ENCODE measurements at regions not wholly inside any gene's neighbourhood (a gene's known extent, or its start where the extent isn't known, plus 50 kb on each side); places are given as distances from the start of the nearest gene placed in this dataset.
"Not testable (repeated sequence)": the region's sequence is repeated elsewhere in the genome, so short reads cannot be mapped to it uniquely, and the experiment has no call there.

- Histone ChIP-seq H3K27me3 (ENCODE audit: low read depth) (no peaks in the 10 kb centered on the region), H3K4me3 (no peak overlapping the region), H3K4me1 (no peaks in the 10 kb centered on the region), H3K9me3 (no peaks in the 10 kb centered on the region), H3K36me3 (replicated peaks) (no peaks in the 10 kb centered on the region)
- in situ Hi-C loops (cut with MboI; ENCODE audit: low sequenced_read_pairs) = no loop called here
- no peak for DNase-seq (ENCODE audit: low spot score in 2 of 2)
Measured at GRCh38 chr22:48425641-48426040, 1402.0 kb downstream of the BRD1 start.

- Histone ChIP-seq H3K4me1 (no peaks in the 10 kb centered on the region), H3K9me3 (no peaks in the 10 kb centered on the region), H3K36me3 (replicated peaks) (no peaks in the 10 kb centered on the region), H3K27me3 (ENCODE audit: low read depth) (no peaks in the 10 kb centered on the region), H3K4me3 (no peak overlapping the region)
- DNase-seq (ENCODE audit: low spot score in 2 of 2) = no peak
- in situ Hi-C loops (cut with MboI; ENCODE audit: low sequenced_read_pairs) = no loop called here
Measured at GRCh38 chr22:48425091-48425506, 1402.6 kb downstream of the BRD1 start.

GRCh38 chr22:48424661-48425060 is 1403.0 kb downstream of the BRD1 start:
- H3K4me3 ChIP-seq = no peak overlapping the region
- no peaks in the 10 kb centered on the region for H3K4me1 ChIP-seq
- no peaks in the 10 kb centered on the region for H3K27me3 ChIP-seq (ENCODE audit: low read depth)
- in situ Hi-C loops (cut with MboI; ENCODE audit: low sequenced_read_pairs) = no loop called here
- H3K36me3 ChIP-seq (replicated peaks) = no peaks in the 10 kb centered on the region
- H3K9me3 ChIP-seq = no peaks in the 10 kb centered on the region
- DNase-seq (ENCODE audit: low spot score in 2 of 2) = no peak

- Histone ChIP-seq H3K4me1 (no peaks in the 10 kb centered on the region), H3K9me3 (no peaks in the 10 kb centered on the region), H3K27me3 (ENCODE audit: low read depth) (no peaks in the 10 kb centered on the region), H3K36me3 (replicated peaks) (no peaks in the 10 kb centered on the region), H3K4me3 (no peak overlapping the region)
- in situ Hi-C loops (cut with MboI; ENCODE audit: low sequenced_read_pairs) = no loop called here
- DNase-seq (ENCODE audit: low spot score in 2 of 2) = no peak
Measured at GRCh38 chr22:48424201-48424627, 1403.5 kb downstream of the BRD1 start.

- in situ Hi-C loops (cut with MboI; ENCODE audit: low sequenced_read_pairs) = no loop called here
- H3K4me3 ChIP-seq = no peak overlapping the region
- H3K9me3 ChIP-seq = no peaks in the 10 kb centered on the region
- no peaks in the 10 kb centered on the region for H3K4me1 ChIP-seq
- no peaks in the 10 kb centered on the region for H3K27me3 ChIP-seq (ENCODE audit: low read depth)
- no peaks in the 10 kb centered on the region for H3K36me3 ChIP-seq (replicated peaks)
- DNase-seq (ENCODE audit: low spot score in 2 of 2) = no peak
Measured at GRCh38 chr22:48423481-48423911, 1404.2 kb downstream of the BRD1 start.

- no peak for DNase-seq (ENCODE audit: low spot score in 2 of 2)
- Histone ChIP-seq H3K27me3 (ENCODE audit: low read depth) (no peaks in the 10 kb centered on the region), H3K36me3 (replicated peaks) (no peaks in the 10 kb centered on the region)
Measured at GRCh38 chr22:48422900-48423480, 1404.7 kb downstream of the BRD1 start.

GRCh38 chr22:48418831-48419230 is 1408.8 kb downstream of the BRD1 start:
- H3K36me3 ChIP-seq (replicated peaks) = no peaks in the 10 kb centered on the region
- DNase-seq (ENCODE audit: low spot score in 2 of 2) = no peak
- in situ Hi-C loops (cut with MboI; ENCODE audit: low sequenced_read_pairs) = no loop called here
- H3K4me3 ChIP-seq = no peak overlapping the region
- no peaks in the 10 kb centered on the region for H3K27me3 ChIP-seq (ENCODE audit: low read depth)
- no peaks in the 10 kb centered on the region for H3K4me1 ChIP-seq
- no peaks in the 10 kb centered on the region for H3K9me3 ChIP-seq

More at GRCh38 chr22:48422900-48423480, 1404.7 kb downstream of the BRD1 start:
- H3K4me1 ChIP-seq = no peaks in the 10 kb centered on the region
- in situ Hi-C loops (cut with MboI; ENCODE audit: low sequenced_read_pairs) = no loop called here
- no peak overlapping the region for H3K4me3 ChIP-seq
- no peaks in the 10 kb centered on the region for H3K9me3 ChIP-seq

GRCh38 chr22:48417225-48418070 is 1410.2 kb downstream of the BRD1 start:
- no peak overlapping the region for H3K4me3 ChIP-seq
- H3K4me1 ChIP-seq = no peaks in the 10 kb centered on the region
- in situ Hi-C loops (cut with MboI; ENCODE audit: low sequenced_read_pairs) = no loop called here
- no peaks in the 10 kb centered on the region for H3K27me3 ChIP-seq (ENCODE audit: low read depth)
- DNase-seq (ENCODE audit: low spot score in 2 of 2) = no peak
- no peaks in the 10 kb centered on the region for H3K36me3 ChIP-seq (replicated peaks)
- H3K9me3 ChIP-seq = no peaks in the 10 kb centered on the region

GRCh38 chr22:48416396-48417224 is 1411.1 kb downstream of the BRD1 start:
- no peak for DNase-seq (ENCODE audit: low spot score in 2 of 2)
- Histone ChIP-seq H3K9me3 (no peaks in the 10 kb centered on the region), H3K27me3 (ENCODE audit: low read depth) (no peaks in the 10 kb centered on the region), H3K4me3 (no peak overlapping the region), H3K36me3 (replicated peaks) (no peaks in the 10 kb centered on the region), H3K4me1 (no peaks in the 10 kb centered on the region)
- in situ Hi-C loops (cut with MboI; ENCODE audit: low sequenced_read_pairs) = no loop called here

- H3K4me3 ChIP-seq = no peak overlapping the region
- H3K9me3 ChIP-seq = no peaks in the 10 kb centered on the region
- H3K27me3 ChIP-seq (ENCODE audit: low read depth) = no peaks in the 10 kb centered on the region
- H3K4me1 ChIP-seq = no peaks in the 10 kb centered on the region
- DNase-seq (ENCODE audit: low spot score in 2 of 2) = no peak
- H3K36me3 ChIP-seq (replicated peaks) = no peaks in the 10 kb centered on the region
- in situ Hi-C loops (cut with MboI; ENCODE audit: low sequenced_read_pairs) = no loop called here
Measured at GRCh38 chr22:48415520-48415919, 1412.2 kb downstream of the BRD1 start.

- DNase-seq (ENCODE audit: low spot score in 2 of 2) = no peak
- H3K9me3 ChIP-seq = no peaks in the 10 kb centered on the region
- H3K4me3 ChIP-seq = no peak overlapping the region
- in situ Hi-C loops (cut with MboI; ENCODE audit: low sequenced_read_pairs) = no loop called here
- no peaks in the 10 kb centered on the region for H3K4me1 ChIP-seq
- H3K36me3 ChIP-seq (replicated peaks) = no peaks in the 10 kb centered on the region
- H3K27me3 ChIP-seq (ENCODE audit: low read depth) = no peaks in the 10 kb centered on the region
Measured at GRCh38 chr22:48414651-48415050, 1413.0 kb downstream of the BRD1 start.

- H3K4me3 ChIP-seq; DNase-seq (ENCODE audit: low spot score in 2 of 2); in situ Hi-C loops (cut with MboI; ENCODE audit: low sequenced_read_pairs); H3K9me3 ChIP-seq; H3K27me3 ChIP-seq (ENCODE audit: low read depth); H3K36me3 ChIP-seq (replicated peaks); H3K4me1 ChIP-seq: not testable (repeated sequence)
Measured at GRCh38 chr22:48412931-48413330, 1414.7 kb downstream of the BRD1 start.

- H3K4me1 ChIP-seq = no peaks in the 10 kb centered on the region
- DNase-seq (ENCODE audit: low spot score in 2 of 2) = no peak
- no peaks in the 10 kb centered on the region for H3K27me3 ChIP-seq (ENCODE audit: low read depth)
- H3K4me3 ChIP-seq = no peak overlapping the region
- in situ Hi-C loops (cut with MboI; ENCODE audit: low sequenced_read_pairs) = no loop called here
- H3K9me3 ChIP-seq = no peaks in the 10 kb centered on the region
- no peaks in the 10 kb centered on the region for H3K36me3 ChIP-seq (replicated peaks)
Measured at GRCh38 chr22:48410536-48410935, 1417.1 kb downstream of the BRD1 start.
